ENCODE measurements at regions not wholly inside any gene's neighbourhood (a gene's known extent, or its start where the extent isn't known, plus 50 kb on each side); places are given as distances from the start of the nearest gene placed in this dataset.
"Not testable (repeated sequence)": the region's sequence is repeated elsewhere in the genome, so short reads cannot be mapped to it uniquely, and the experiment has no call there.

GRCh38 chr2:89195636-89196251, 504.3 kb downstream of the RPIA start:
- H3K9me3 ChIP-seq (ENCODE audit: low read depth); H3K27me3 ChIP-seq; H3K36me3 ChIP-seq; DNase-seq (ENCODE audit: low read depth in 1 of 2, low spot score in 1 of 2); H3K27ac ChIP-seq; H3K4me3 ChIP-seq; H3K4me1 ChIP-seq (ENCODE audit: low read depth): not testable (repeated sequence)

DNA sequence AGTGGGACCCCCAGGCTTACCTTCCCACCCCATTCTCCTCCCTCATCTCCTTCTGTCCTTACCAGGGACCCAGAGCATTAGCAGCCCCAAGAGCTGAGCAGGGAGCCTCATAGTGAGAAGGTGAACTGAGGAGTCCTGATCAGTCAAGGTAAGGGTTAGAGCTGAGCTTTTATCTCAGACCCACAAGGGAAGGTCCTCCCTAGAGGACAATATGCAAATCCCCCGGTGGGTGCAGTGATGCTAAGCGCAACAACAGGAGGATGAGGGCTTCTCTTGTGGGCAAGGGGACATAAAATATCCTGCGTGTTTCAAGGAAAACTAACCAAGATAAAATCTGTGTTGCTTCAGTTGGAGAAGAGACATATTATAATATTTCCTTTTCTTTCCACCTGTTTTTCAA, 505.2 kb downstream of the RPIA start:
- H3K4me1 ChIP-seq (ENCODE audit: low read depth); H3K4me3 ChIP-seq; H3K27ac ChIP-seq; H3K9me3 ChIP-seq (ENCODE audit: low read depth); DNase-seq (ENCODE audit: low read depth in 1 of 2, low spot score in 1 of 2); H3K36me3 ChIP-seq; H3K27me3 ChIP-seq: not testable (repeated sequence)

- not testable (repeated sequence) for H3K36me3 ChIP-seq; DNase-seq (ENCODE audit: low read depth in 1 of 2, low spot score in 1 of 2)
Observed at GRCh38 chr2:89198026-89198425, 506.6 kb downstream of the RPIA start.

DNA sequence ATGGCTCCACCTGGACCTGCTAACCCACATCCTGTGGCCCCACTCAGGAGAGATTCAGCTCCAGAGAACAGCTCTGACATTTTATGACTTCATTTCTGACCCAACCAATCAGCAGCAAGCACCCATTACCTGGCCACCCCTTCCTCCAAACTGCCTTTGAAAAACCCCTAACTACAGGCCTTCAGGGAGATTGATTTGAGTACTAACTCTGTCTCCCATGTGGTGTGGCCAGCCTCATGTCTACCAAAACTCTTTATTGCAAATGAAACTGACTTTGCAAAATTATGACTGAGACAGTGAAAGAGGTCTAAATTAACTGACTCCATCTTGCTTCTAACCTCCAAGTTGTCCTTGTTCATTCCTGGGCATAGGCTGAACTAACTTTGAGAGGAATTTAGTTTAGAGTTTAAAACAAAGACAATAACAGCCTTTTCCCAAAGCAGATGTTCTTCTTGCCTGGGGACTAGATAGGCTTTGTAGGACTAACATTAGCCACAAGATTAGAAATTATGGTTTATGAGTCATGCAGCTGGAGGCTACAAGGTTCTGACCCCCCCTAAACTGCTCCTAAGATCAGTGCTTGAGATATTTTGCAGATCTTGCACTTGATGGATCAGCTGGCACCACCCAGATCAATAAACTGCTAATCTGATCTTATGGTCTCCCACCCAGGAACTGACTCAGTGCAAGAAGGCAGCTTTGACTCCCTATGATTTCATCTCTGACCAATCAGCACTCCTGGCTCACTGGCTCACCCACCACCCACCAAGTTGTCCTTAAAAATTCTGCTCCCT, 508.2 kb downstream of the RPIA start:
- not testable (repeated sequence) for H3K9me3 ChIP-seq (ENCODE audit: low read depth); H3K27me3 ChIP-seq; H3K4me1 ChIP-seq (ENCODE audit: low read depth); DNase-seq (ENCODE audit: low read depth in 1 of 2, low spot score in 1 of 2); H3K4me3 ChIP-seq; H3K36me3 ChIP-seq; H3K27ac ChIP-seq

More at GRCh38 chr2:89198026-89198425, 506.6 kb downstream of the RPIA start:
- H3K27ac ChIP-seq; H3K4me3 ChIP-seq; H3K27me3 ChIP-seq; H3K4me1 ChIP-seq (ENCODE audit: low read depth); H3K9me3 ChIP-seq (ENCODE audit: low read depth): not testable (repeated sequence)

GRCh38 chr2:89200247-89200527, 508.7 kb downstream of the RPIA start:
- H3K9me3 ChIP-seq (ENCODE audit: low read depth); H3K4me3 ChIP-seq; H3K36me3 ChIP-seq; H3K4me1 ChIP-seq (ENCODE audit: low read depth); H3K27me3 ChIP-seq; H3K27ac ChIP-seq: not testable (repeated sequence)
- peak in 1 of 2 donors; percentile 1 for DNase-seq (ENCODE audit: low read depth in 1 of 2, low spot score in 1 of 2)

GRCh38 chr2:89202518-89202917, 511.0 kb downstream of the RPIA start:
- H3K36me3 ChIP-seq; H3K4me3 ChIP-seq; H3K27ac ChIP-seq; H3K27me3 ChIP-seq; H3K9me3 ChIP-seq (ENCODE audit: low read depth); H3K4me1 ChIP-seq (ENCODE audit: low read depth); DNase-seq (ENCODE audit: low read depth in 1 of 2, low spot score in 1 of 2): not testable (repeated sequence)

- not testable (repeated sequence) for H3K4me1 ChIP-seq (ENCODE audit: low read depth); H3K9me3 ChIP-seq (ENCODE audit: low read depth); H3K4me3 ChIP-seq; H3K36me3 ChIP-seq; H3K27ac ChIP-seq; H3K27me3 ChIP-seq
- peak; percentile 11 to 13 for DNase-seq (ENCODE audit: low read depth in 1 of 2, low spot score in 1 of 2)
- TF ChIP-seq, protein P1, sequence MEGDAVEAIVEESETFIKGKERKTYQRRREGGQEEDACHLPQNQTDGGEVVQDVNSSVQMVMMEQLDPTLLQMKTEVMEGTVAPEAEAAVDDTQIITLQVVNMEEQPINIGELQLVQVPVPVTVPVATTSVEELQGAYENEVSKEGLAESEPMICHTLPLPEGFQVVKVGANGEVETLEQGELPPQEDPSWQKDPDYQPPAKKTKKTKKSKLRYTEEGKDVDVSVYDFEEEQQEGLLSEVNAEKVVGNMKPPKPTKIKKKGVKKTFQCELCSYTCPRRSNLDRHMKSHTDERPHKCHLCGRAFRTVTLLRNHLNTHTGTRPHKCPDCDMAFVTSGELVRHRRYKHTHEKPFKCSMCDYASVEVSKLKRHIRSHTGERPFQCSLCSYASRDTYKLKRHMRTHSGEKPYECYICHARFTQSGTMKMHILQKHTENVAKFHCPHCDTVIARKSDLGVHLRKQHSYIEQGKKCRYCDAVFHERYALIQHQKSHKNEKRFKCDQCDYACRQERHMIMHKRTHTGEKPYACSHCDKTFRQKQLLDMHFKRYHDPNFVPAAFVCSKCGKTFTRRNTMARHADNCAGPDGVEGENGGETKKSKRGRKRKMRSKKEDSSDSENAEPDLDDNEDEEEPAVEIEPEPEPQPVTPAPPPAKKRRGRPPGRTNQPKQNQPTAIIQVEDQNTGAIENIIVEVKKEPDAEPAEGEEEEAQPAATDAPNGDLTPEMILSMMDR (IDR thresholded peaks at IDR 0.05; ENCODE audit: low read depth, low read length), result peak; percentile 46
Observed at GRCh38 chr2:89205153-89205552, 513.7 kb downstream of the RPIA start.

GRCh38 chr2:89208144-89208932, 516.9 kb downstream of the RPIA start:
- peak in 1 of 2 donors; percentile 49 for DNase-seq (ENCODE audit: low read depth in 1 of 2, low spot score in 1 of 2)
- H3K27ac ChIP-seq; H3K4me1 ChIP-seq (ENCODE audit: low read depth); H3K9me3 ChIP-seq (ENCODE audit: low read depth); H3K4me3 ChIP-seq; H3K36me3 ChIP-seq; H3K27me3 ChIP-seq: not testable (repeated sequence)

- not testable (repeated sequence) for H3K9me3 ChIP-seq (ENCODE audit: low read depth); H3K27ac ChIP-seq; H3K4me1 ChIP-seq (ENCODE audit: low read depth); H3K27me3 ChIP-seq; H3K4me3 ChIP-seq; H3K36me3 ChIP-seq
- DNase-seq (ENCODE audit: low read depth in 1 of 2, low spot score in 1 of 2), result peak in 1 of 2 donors; percentile 41
Observed at GRCh38 chr2:89213151-89213550, 521.7 kb downstream of the RPIA start.

GRCh38 chr2:89213811-89214210, 522.3 kb downstream of the RPIA start:
- H3K4me1 ChIP-seq (ENCODE audit: low read depth); H3K9me3 ChIP-seq (ENCODE audit: low read depth); H3K36me3 ChIP-seq; H3K27me3 ChIP-seq; H3K27ac ChIP-seq; H3K4me3 ChIP-seq; DNase-seq (ENCODE audit: low read depth in 1 of 2, low spot score in 1 of 2): not testable (repeated sequence)

GRCh38 chr2:89221474-89221873, 530.0 kb downstream of the RPIA start:
- not testable (repeated sequence) for H3K4me1 ChIP-seq (ENCODE audit: low read depth); H3K36me3 ChIP-seq; H3K27me3 ChIP-seq; DNase-seq (ENCODE audit: low read depth in 1 of 2, low spot score in 1 of 2); H3K27ac ChIP-seq; H3K4me3 ChIP-seq; H3K9me3 ChIP-seq (ENCODE audit: low read depth)

DNA sequence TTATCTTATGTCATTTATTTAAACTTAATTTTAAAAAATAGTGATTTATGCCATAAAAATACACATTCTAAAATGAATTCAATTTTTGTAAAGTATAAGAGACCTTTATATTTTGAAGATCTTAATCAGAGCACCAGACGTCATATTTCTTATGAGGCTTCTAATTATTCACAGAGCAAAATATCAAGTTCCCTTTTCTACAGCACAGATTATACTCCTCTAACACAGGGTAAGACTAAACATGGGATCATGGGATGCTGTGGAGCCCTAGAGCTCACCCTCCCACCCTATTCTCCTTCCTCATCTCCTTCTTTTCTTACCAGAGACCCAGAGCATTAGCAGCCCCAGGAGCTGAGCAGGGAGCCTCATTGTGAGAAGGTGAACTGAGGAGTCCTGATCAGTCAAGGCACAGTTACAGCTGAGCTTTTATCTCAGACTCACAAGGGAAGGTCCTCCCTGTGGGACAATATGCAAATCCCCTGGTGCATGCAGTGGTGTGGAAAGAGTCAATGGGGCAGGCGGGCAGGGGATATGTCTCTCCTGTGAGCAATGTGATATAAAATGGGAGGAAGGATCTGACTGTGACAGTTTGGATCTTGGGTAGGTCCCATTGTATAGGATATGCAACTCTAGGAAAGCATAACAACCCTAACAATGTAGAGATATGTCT, 530.7 kb downstream of the RPIA start:
- H3K4me3 ChIP-seq; H3K27ac ChIP-seq; H3K36me3 ChIP-seq; DNase-seq (ENCODE audit: low read depth in 1 of 2, low spot score in 1 of 2); H3K4me1 ChIP-seq (ENCODE audit: low read depth); H3K27me3 ChIP-seq; H3K9me3 ChIP-seq (ENCODE audit: low read depth): not testable (repeated sequence)

- H3K27ac ChIP-seq; H3K27me3 ChIP-seq; DNase-seq (ENCODE audit: low read depth in 1 of 2, low spot score in 1 of 2); H3K9me3 ChIP-seq (ENCODE audit: low read depth); H3K36me3 ChIP-seq; H3K4me3 ChIP-seq; H3K4me1 ChIP-seq (ENCODE audit: low read depth): not testable (repeated sequence)
Observed at GRCh38 chr2:89224803-89225202, 533.3 kb downstream of the RPIA start.
